Stimulated activated CD4-positive, alpha-beta T cell treated with anti-CD3 and anti-CD28 coated beads, TNF-alpha, amount 100 ng/mL, for 24 hours (primary cell): ENCODE measurements at regions not wholly inside any gene's neighbourhood (a gene's known extent, or its start where the extent isn't known, plus 50 kb on each side); places are given as distances from the start of the nearest gene placed in this dataset.

Experiments used
- DNase-seq, 3 experiments: peaks; one replicate each; pipeline ENCODE4 v3.0.0-alpha.2; 2020; ENCODE audit warnings: low read depth in 3 of 3

- no peak for DNase-seq
Observed at GRCh38 chr6:137779982-137780381, 87.1 kb upstream of the TNFAIP3 start.

- no peak for DNase-seq
Observed at GRCh38 chr6:137780447-137781034, 86.5 kb upstream of the TNFAIP3 start.

GRCh38 chr6:137781639-137782038, 85.4 kb upstream of the TNFAIP3 start:
- no peak for DNase-seq

- DNase-seq, result no peak
Observed at GRCh38 chr6:137782166-137783039, 84.7 kb upstream of the TNFAIP3 start.

GRCh38 chr6:137783710-137784109, 83.3 kb upstream of the TNFAIP3 start:
- no peak for DNase-seq

- no peak for DNase-seq
Observed at GRCh38 chr6:137784583-137784982, 82.5 kb upstream of the TNFAIP3 start.

GRCh38 chr6:137787016-137787415, 80.0 kb upstream of the TNFAIP3 start:
- no peak for DNase-seq

- DNase-seq, result no peak
Observed at GRCh38 chr6:137788248-137788647, 78.8 kb upstream of the TNFAIP3 start.

- no peak for DNase-seq
Observed at GRCh38 chr6:137791281-137792159, 75.5 kb upstream of the TNFAIP3 start.

GRCh38 chr6:137792160-137793033, 74.7 kb upstream of the TNFAIP3 start:
- DNase-seq, result no peak

GRCh38 chr6:137793805-137794515, 73.1 kb upstream of the TNFAIP3 start:
- no peak for DNase-seq

- no peak for DNase-seq
Observed at GRCh38 chr6:137794516-137795201, 72.4 kb upstream of the TNFAIP3 start.

- DNase-seq, result no peak
Observed at GRCh38 chr6:137795501-137795900, 71.6 kb upstream of the TNFAIP3 start.

GRCh38 chr6:137798261-137798660, 68.8 kb upstream of the TNFAIP3 start:
- no peak for DNase-seq

- no peak for DNase-seq
Observed at GRCh38 chr6:137798846-137799245, 68.2 kb upstream of the TNFAIP3 start.

GRCh38 chr6:137799950-137800568, 67.0 kb upstream of the TNFAIP3 start:
- peak; percentile 38 to 46 (median 44) for DNase-seq

- no peak for DNase-seq
Observed at GRCh38 chr6:137800762-137801161, 66.3 kb upstream of the TNFAIP3 start.

- no peak for DNase-seq
Observed at GRCh38 chr6:137801352-137802114, 65.5 kb upstream of the TNFAIP3 start.
